ENCODE measurements at regions not wholly inside any gene's neighbourhood (a gene's known extent, or its start where the extent isn't known, plus 50 kb on each side); places are given as distances from the start of the nearest gene placed in this dataset.

DNA sequence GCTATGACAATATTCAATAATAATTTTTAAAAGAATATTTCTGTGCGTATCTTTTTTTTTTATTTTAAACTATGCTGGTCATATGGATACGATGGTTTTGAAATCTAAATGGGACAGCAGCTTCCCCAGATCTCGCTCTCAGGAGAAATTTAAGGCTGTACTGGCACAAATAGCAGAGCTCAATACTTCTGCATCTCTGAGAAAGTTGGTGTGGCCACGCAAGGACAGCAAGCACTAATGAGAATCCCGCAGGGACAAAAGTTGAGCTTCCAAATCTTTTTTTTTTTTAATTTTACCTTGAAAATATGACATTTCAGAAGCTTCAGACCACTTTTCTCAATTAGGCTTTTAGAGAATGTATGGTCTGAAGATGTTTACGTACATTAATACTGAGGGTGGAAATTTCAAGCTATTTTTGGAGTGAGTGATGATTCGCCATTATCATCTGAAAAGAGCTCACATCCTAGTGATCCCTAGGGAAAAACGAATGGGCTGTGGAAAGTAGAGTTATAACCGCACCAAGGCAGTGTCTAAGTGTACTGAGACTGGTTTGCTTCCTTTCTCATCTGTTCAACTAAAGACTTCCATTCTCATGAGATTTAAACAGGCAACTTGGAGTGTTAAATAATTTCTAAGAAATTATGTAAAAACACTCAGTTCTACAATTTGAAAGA lies 840.0 kb downstream of the C6orf118 start:
- DNase-seq (no peak), ATAC-seq (no peak)
- intact Hi-C loops (cut with DNase I): no loop called here

GRCh38 chr6:164455835-164456234 lies 853.6 kb downstream of the C6orf118 start:
- no peak for DNase-seq
- no peak for ATAC-seq
- intact Hi-C loops (cut with DNase I): no loop called here

- intact Hi-C loops (cut with DNase I): no loop called here
- ATAC-seq: no peak
- DNase-seq: no peak
These were observed 855.6 kb downstream of the C6orf118 start for GRCh38 chr6:164453835-164454234.

DNA sequence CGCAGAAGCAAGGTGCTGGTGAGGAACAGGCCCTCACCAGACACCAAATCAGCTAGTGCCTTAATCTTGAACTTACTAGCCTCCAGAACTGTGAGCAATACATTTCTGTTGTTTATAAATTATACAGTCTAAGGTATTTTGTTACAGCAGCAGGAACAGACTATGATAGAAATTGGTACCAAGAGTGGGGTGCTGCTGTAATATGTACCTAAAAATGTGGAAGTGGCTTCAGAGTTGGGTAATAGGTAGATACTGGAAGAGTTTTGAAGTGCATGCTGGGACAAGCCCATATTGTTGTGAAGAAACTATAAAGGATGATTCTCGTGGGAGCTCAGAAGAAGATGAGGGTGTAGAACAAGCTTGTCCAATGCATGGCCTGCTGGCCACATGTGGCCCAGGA lies 866.8 kb downstream of the C6orf118 start:
- DNase-seq (no peak), ATAC-seq (no peak)
- intact Hi-C loops (cut with DNase I): no loop called here

GRCh38 chr6:164439331-164439730 lies 870.1 kb downstream of the C6orf118 start:
- no peak for ATAC-seq
- intact Hi-C loops (cut with DNase I): no loop called here
- no peak for DNase-seq

DNA sequence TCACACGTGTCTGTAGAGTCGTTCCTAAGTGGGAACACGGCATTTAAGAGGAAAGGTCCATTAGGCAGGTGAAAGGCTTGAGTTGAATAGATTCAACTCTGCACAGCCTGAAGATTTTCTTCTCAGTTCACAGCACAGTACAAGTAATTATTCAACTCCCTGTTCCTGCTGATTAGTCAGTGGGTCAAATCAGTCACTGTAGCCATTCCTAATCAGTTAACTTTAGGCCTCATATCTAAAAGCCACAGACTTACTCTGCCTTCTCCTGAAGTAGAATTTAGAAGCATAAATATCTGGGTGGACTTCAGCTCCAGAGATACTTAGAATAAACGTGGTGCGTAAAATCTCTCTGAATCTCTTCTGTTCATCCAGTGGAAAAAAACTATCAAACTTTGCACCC lies 872.4 kb downstream of the C6orf118 start:
- intact Hi-C loops (cut with DNase I): no loop called here
- DNase-seq (no peak), ATAC-seq (no peak)

DNA sequence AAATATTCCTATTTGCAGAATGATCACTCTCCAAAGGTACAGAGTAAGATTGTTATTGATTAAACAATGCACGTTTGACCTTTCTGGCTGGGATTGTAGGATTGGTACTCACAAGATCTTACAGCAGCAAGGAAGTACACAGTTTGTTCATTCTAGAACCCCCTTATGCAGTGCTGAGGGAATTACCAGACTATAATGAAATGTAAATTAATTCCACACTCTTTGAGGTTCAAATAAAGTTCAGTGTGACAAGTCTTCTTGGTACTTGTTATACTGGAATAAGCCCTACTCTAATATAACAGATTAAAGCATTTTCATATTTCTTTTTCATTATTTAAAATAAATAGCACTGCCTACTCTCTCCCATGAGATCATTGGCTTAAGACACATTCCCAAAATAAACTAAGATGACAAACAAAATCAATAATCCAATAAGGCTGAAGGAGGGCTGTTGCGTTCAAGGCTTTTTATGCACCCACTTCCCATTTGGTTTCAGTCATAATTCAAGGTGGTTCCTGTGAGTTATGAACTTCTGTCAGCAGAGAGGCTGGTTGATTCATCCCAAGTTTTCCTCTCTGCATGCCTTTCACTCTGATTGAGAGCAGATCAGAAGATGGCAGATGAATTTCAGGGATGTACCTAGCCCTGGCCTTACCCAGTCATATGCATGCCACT lies 881.5 kb downstream of the C6orf118 start:
- intact Hi-C loops (cut with DNase I): no loop called here
- DNase-seq (no peak), ATAC-seq (no peak)

DNA sequence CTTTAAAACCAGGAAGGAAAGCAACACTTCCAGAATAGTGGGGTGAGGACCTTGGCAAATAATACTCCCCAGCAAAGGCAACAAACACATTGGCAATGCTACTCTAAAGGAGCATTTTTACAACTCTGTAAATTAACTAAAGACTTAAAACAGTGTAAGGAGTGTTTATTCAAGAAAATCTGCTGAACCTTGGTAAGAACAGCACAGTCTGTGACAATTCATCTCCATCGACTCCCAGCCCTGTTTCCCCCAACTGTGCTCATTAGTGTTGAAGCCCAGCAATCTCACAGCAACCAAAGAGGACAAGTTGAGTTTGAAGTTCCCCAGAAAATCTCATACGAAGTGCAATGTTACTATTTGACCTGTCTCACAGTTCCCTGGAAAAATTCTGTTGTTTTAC lies 884.9 kb downstream of the C6orf118 start:
- intact Hi-C loops (cut with DNase I): no loop called here
- no peak for ATAC-seq
- DNase-seq: no peak

DNA sequence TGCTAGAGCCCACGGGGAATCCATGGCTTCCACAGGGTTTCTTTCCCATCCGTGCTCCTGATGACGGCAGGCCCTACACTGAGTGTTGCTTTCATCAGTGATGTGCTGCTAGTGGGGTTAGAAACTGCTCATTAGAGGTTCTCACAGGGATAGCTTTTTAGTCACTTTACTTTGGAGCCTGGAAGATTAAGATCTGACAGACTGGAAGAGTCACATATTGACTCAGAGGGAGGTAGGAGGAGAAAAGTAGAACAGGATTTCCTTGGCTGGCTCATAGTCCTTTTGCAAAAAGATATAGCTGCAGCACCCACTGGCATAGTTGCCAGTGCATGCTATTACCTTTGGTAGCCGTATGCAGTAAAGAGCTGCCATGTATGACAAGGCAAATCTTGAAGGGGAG lies 890.3 kb downstream of the C6orf118 start:
- no peak for ATAC-seq
- intact Hi-C loops (cut with DNase I): no loop called here
- no peak for DNase-seq

GRCh38 chr6:164418262-164418588 lies 891.2 kb downstream of the C6orf118 start:
- ATAC-seq: no peak
- no peak for DNase-seq
- intact Hi-C loops (cut with DNase I): no loop called here

DNA sequence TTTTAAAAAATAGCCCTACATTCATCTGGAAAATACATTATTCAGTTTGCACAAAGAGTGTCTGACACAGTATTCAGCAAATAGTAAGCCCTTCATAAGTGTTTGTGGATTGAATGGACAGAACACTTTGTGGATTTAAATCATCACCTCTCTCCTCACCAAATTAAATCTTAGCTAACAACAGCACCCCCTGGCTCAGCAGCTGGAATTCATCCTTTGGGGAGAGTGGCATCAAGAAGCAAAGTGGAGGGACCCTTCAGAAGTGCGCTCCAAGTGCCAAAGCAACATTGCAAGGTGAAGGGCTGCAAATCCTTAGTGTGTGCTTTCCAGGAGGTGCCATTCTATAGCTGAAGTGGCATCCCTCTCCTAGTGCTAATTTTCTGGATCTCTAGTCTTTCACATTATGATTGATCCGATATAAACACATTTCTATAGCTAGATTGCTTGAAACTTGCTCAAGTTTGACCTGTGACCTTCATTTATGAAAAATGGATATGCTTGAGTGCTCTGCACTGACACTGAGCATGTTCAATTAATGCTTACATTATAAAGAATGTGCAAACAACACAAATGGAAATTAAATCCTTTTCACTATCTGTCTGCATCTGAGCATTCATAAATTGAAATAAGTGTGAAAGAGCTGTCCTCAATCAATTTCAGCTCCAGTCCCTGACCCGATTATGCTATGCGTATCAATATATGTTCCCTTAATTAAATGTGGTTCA lies 891.7 kb downstream of the C6orf118 start:
- ATAC-seq: no peak
- DNase-seq: no peak
- intact Hi-C loops (cut with DNase I): no loop called here

GRCh38 chr6:164415832-164416563 lies 893.4 kb downstream of the C6orf118 start:
- ATAC-seq (no peak), DNase-seq (no peak)
- intact Hi-C loops (cut with DNase I): no loop called here

DNA sequence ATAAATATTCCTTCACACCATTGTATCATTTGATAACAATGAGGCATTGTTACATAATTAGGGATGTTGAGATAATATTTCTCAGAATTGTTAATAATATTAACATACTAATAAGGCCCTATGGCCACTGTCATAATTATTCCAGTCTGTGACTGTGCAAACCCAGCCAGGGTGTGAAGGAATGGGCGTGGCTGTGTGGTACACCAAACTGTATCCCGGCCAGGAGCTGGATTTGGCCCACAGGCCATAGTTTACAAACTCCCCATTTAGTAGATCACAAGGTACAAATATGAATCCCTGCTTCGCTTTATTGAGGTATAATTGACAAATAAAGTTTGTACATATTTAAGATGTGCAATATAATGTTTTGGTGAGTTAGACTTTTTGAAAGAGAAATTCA lies 894.7 kb downstream of the C6orf118 start:
- DNase-seq: no peak
- no peak for ATAC-seq
- intact Hi-C loops (cut with DNase I): no loop called here

DNA sequence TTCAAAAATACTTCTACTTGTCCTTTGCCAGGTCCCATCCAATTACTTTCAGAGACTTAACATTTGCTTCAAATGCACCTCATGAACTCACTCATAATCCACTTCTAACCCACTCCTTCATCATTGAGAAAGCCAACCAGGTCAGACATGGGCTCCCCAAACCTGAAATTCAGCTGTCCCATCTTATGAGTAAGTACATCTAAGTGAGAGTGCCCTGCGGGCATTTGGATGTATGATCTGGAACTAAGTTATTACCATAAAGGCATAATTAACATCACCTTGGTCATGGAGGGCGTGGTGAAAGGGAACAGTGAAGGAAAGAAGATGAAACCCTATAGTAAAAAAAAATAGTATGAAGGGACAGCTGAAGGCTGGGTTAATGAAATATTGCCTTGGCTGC lies 896.8 kb downstream of the C6orf118 start:
- ATAC-seq (no peak), DNase-seq (no peak)
- intact Hi-C loops (cut with DNase I): no loop called here

DNA sequence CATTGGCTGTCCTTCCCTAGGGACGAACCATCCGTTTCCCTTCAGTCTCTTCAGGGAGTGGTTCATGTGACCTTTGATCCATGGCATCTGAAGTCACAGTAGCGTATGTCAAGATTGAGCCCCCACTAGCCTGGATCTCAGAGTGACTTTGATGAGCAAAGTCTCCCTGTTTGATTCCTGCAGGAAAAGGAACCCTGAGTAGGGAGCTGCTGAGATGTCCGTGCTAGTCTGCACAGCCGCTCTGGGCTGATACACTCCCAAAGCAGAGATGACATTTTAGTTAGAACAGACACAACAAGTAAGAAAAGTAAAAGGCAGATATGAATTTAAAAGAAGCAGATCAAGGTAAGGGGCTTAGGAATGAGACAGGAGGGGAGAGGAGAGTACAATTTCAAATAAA lies 899.4 kb downstream of the C6orf118 start:
- intact Hi-C loops (cut with DNase I): no loop called here
- DNase-seq (no peak), ATAC-seq (no peak)

DNA sequence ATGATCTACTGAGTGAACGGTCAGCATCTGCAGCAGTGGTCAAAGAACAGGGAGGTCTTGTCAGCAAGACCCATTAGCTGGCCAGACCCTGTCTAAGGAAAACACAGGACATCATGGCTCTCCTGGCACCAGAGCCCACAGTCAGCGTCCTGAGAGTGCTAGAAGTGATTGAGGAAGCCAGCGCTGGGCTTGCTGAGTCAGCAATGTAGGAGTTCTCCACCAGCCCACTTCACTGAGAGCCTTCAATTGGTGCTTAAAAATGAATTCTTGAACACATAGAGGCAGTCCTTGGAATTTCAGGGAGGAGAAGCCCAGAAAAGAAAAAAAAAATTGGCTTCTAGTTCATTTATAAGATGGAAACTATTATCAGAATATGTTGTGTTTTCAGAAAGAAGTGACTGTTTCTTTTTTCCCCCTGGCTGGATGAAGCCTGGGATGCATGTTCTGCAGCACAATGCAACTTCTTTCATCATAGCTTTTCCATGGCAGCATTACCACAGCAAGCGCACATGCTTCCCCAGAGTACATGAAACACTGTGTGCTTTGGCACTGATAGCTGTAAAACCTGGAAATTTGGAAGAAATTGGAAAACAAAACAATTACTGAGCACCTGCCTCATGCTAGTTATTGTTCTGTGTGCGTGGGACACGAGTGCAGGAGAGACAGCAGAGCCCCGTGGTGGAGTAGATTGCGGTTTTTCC lies 899.9 kb downstream of the C6orf118 start:
- intact Hi-C loops (cut with DNase I): no loop called here
- DNase-seq (no peak), ATAC-seq (no peak)

- no peak for ATAC-seq
- intact Hi-C loops (cut with DNase I): no loop called here
- DNase-seq: no peak
These were observed 900.5 kb downstream of the C6orf118 start for GRCh38 chr6:164408868-164409267.

- intact Hi-C loops (cut with DNase I): no loop called here
- ATAC-seq (no peak), DNase-seq (no peak)
These were observed 904.5 kb downstream of the C6orf118 start for GRCh38 chr6:164404812-164405488.

DNA sequence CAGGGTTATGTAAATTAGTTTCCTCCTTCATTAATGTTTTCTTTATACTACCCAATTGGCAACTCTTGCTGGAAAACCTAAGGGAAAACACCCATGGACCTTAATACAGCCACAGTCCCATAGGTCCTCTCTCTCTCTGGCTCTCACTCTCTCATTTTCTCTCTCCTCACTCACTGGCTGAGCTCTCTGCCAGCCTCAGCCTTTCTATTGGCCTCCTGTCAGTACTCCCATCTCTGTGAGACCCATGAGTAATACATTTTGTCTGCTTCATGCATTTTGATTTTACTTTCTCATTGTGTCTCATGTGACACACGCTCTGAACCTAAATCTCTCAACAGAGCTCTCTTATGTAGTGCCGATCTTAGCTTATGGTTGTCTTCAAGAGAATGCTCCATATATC lies 907.5 kb downstream of the C6orf118 start:
- DNase-seq (no peak), ATAC-seq (peak in 1 of 2 donors; percentile 35)
- intact Hi-C loops (cut with DNase I): no loop called here
